NCI-H2107 treated with DMSO at 0.1 percent for 48 hours (cell line): ENCODE measurements at regions not wholly inside any gene's neighbourhood (a gene's known extent, or its start where the extent isn't known, plus 50 kb on each side); places are given as distances from the start of the nearest gene placed in this dataset.

Experiments used
- DNase-seq: peaks from one replicate; lab custom pipeline; 2025; ENCODE audit not compliant: unreplicated experiment; lab: John Stamatoyannopoulos, UW

GRCh38 chr12:59927032-59927431, 331.2 kb downstream of the SLC16A7 start:
- no peak for DNase-seq

GRCh38 chr12:59928416-59928815, 332.6 kb downstream of the SLC16A7 start:
- DNase-seq, result no peak

GRCh38 chr12:59929110-59929509, 333.3 kb downstream of the SLC16A7 start:
- no peak for DNase-seq

GRCh38 chr12:59934486-59934885, 338.7 kb downstream of the SLC16A7 start:
- no peak for DNase-seq

GRCh38 chr12:59936534-59936933, 340.7 kb downstream of the SLC16A7 start:
- DNase-seq, result no peak

GRCh38 chr12:59937148-59937547, 341.3 kb downstream of the SLC16A7 start:
- DNase-seq, result no peak

GRCh38 chr12:59938190-59938962, 342.5 kb downstream of the SLC16A7 start:
- no peak for DNase-seq

- DNase-seq, result no peak
These were observed 345.0 kb downstream of the SLC16A7 start for GRCh38 chr12:59940631-59941342.

GRCh38 chr12:59941461-59941860, 345.6 kb downstream of the SLC16A7 start:
- DNase-seq, result no peak

GRCh38 chr12:59944177-59944576, 348.3 kb downstream of the SLC16A7 start:
- no peak for DNase-seq

GRCh38 chr12:59946635-59947034, 350.8 kb downstream of the SLC16A7 start:
- DNase-seq, result no peak

- DNase-seq, result no peak
These were observed 367.7 kb downstream of the SLC16A7 start for GRCh38 chr12:59963546-59963945.

- no peak for DNase-seq
These were observed 377.1 kb downstream of the SLC16A7 start for GRCh38 chr12:59972905-59973304.

- DNase-seq, result no peak
These were observed 377.7 kb downstream of the SLC16A7 start for GRCh38 chr12:59973515-59973914.

GRCh38 chr12:59977779-59978178, 381.9 kb downstream of the SLC16A7 start:
- DNase-seq, result no peak

- no peak for DNase-seq
These were observed 384.6 kb downstream of the SLC16A7 start for GRCh38 chr12:59980476-59980875.

- no peak for DNase-seq
These were observed 403.5 kb downstream of the SLC16A7 start for GRCh38 chr12:59999291-59999690.

GRCh38 chr12:60010486-60010885, 414.7 kb downstream of the SLC16A7 start:
- DNase-seq, result no peak

GRCh38 chr12:60012659-60013058, 416.8 kb downstream of the SLC16A7 start:
- no peak for DNase-seq

GRCh38 chr12:60014436-60014835, 418.6 kb downstream of the SLC16A7 start:
- DNase-seq, result no peak

- DNase-seq, result no peak
These were observed 424.2 kb downstream of the SLC16A7 start for GRCh38 chr12:60020068-60020467.

- no peak for DNase-seq
These were observed 425.4 kb downstream of the SLC16A7 start for GRCh38 chr12:60021235-60021634.
